Fibroblast of lung (primary cell): ENCODE measurements at regions not wholly inside any gene's neighbourhood (a gene's known extent, or its start where the extent isn't known, plus 50 kb on each side); places are given as distances from the start of the nearest gene placed in this dataset.

Source experiments
- DNase-seq, 2 donors: peaks; one replicate each; pipeline versions ENCODE4 v3.0.0 to v3.0.0-alpha.2; 2010; ENCODE audit warnings: low read depth in 2 of 2
- H2AFZ ChIP-seq: 2 replicates; pipeline ENCODE4 v1.5.1; 2012; ENCODE audit warnings: low read length, control low read depth, inconsistent platforms
- H3K27ac ChIP-seq: 2 replicates; pipeline ENCODE4 v1.5.1; 2011; ENCODE audit warnings: low read length, control low read depth; ENCODE audit not compliant: insufficient read depth
- H3K27me3 ChIP-seq: 2 replicates; pipeline ENCODE4 v1.5.1; 2011; ENCODE audit warnings: mild to moderate bottlenecking, low read length; ENCODE audit not compliant: control insufficient read depth, insufficient read depth
- H3K36me3 ChIP-seq: 2 replicates; pipeline ENCODE4 v1.5.1; 2011; ENCODE audit warnings: low read length; ENCODE audit not compliant: control insufficient read depth, insufficient read depth
- H3K4me1 ChIP-seq: 2 replicates; pipeline ENCODE4 v1.5.1; 2011; ENCODE audit warnings: low read length; ENCODE audit not compliant: control insufficient read depth, insufficient read depth; ENCODE audit errors: extremely low read depth
- H3K4me2 ChIP-seq: 2 replicates; pipeline ENCODE4 v1.5.1; 2011; ENCODE audit warnings: low read length, control low read depth; ENCODE audit not compliant: insufficient read depth; ENCODE audit errors: extremely low read depth
- H3K4me3 ChIP-seq, 4 experiments: fragments of 200-600 bp in 1 of 4; sonication (generic) in 1 of 4; replicated peaks in 1 of 4; 2 replicates each; pipeline ENCODE4 v1.5.1; 2011 to 2016; ENCODE audit warnings: low read length in 4 of 4, low read depth in 3 of 4, mild to moderate bottlenecking in 3 of 4, control low read depth in 2 of 4, inconsistent platforms in 1 of 4, mixed read lengths in 1 of 4; ENCODE audit not compliant: insufficient read depth in 1 of 4; ENCODE audit errors: control extremely low read depth in 1 of 4
- H3K79me2 ChIP-seq: 2 replicates; pipeline ENCODE4 v1.5.1; 2012; ENCODE audit warnings: mild to moderate bottlenecking, low read length, inconsistent platforms; ENCODE audit not compliant: control insufficient read depth, insufficient read depth
- H3K9ac ChIP-seq: 2 replicates; pipeline ENCODE4 v1.5.1; 2011; ENCODE audit warnings: mild to moderate bottlenecking, low read length, control low read depth; ENCODE audit not compliant: insufficient read depth
- H3K9me3 ChIP-seq: 2 replicates; pipeline ENCODE4 v1.5.1; 2012; ENCODE audit warnings: low read depth, low read length; ENCODE audit not compliant: control insufficient read depth, insufficient read depth
- H4K20me1 ChIP-seq: 2 replicates; pipeline ENCODE4 v1.5.1; 2011; ENCODE audit warnings: low read length; ENCODE audit not compliant: control insufficient read depth, insufficient read depth; ENCODE audit errors: extremely low read depth
- CTCF ChIP-seq, 2 donors: IDR thresholded peaks in 1 of 2; conservative IDR thresholded peaks in 1 of 2; 1 replicate in 1 of 2; 2 replicates in 1 of 2; pipeline ENCODE4 v1.5.1; 2011 to 2012; ENCODE audit warnings: low read length in 2 of 2, control low read depth in 1 of 2, inconsistent platforms in 1 of 2, low read depth in 1 of 2, mild to moderate bottlenecking in 1 of 2
- EZH2 ChIP-seq: IDR thresholded peaks from 2 replicates; pipeline ENCODE4 v1.5.1; 2012; ENCODE audit warnings: low read length, control low read depth, mild to moderate bottlenecking; ENCODE audit errors: missing control alignments

GRCh38 chr3:83065851-83066460 lies 1304.5 kb upstream of the GBE1 start:
- Histone ChIP-seq H3K4me3 (no peak overlapping the region), H3K27ac (no peak overlapping the region), H3K4me1 (no peaks in the 10 kb centered on the region), H3K27me3 (no peaks in the 10 kb centered on the region), H4K20me1 (no peaks in the 10 kb centered on the region), H2AFZ (no peak overlapping the region), H3K9ac (no peak overlapping the region), H3K79me2 (no peaks in the 10 kb centered on the region), H3K4me2 (no peak overlapping the region), H3K9me3 (no peaks in the 10 kb centered on the region), H3K36me3 (no peaks in the 10 kb centered on the region)
- TF ChIP-seq EZH2 (no peak), CTCF (conservative IDR thresholded peaks at IDR 0.05 in 1 of 2, IDR thresholded peaks at IDR 0.05 in 1 of 2; ENCODE audit: low read depth in 1 of 2, low read length in 2 of 2) (no peak)
- peak in 1 of 2 donors; percentile 76 for DNase-seq

GRCh38 chr3:83063446-83063845 lies 1302.0 kb upstream of the GBE1 start:
- Histone ChIP-seq H3K79me2 (no peaks in the 10 kb centered on the region), H3K4me2 (no peak overlapping the region), H4K20me1 (no peaks in the 10 kb centered on the region), H3K9me3 (no peaks in the 10 kb centered on the region), H3K4me3 (no peak overlapping the region), H3K27me3 (no peaks in the 10 kb centered on the region), H3K36me3 (no peaks in the 10 kb centered on the region), H3K27ac (no peak overlapping the region), H3K9ac (no peak overlapping the region), H3K4me1 (no peaks in the 10 kb centered on the region), H2AFZ (no peak overlapping the region)
- peak in 1 of 2 donors; percentile 65 for DNase-seq
- no peak for TF ChIP-seq EZH2
- TF ChIP-seq CTCF (conservative IDR thresholded peaks at IDR 0.05 in 1 of 2, IDR thresholded peaks at IDR 0.05 in 1 of 2; ENCODE audit: low read depth in 1 of 2, low read length in 2 of 2), result no peak

- Histone ChIP-seq H3K4me2 (no peak overlapping the region), H3K9ac (no peak overlapping the region), H3K27me3 (no peaks in the 10 kb centered on the region), H3K27ac (no peak overlapping the region), H3K36me3 (no peaks in the 10 kb centered on the region), H3K4me3 (no peak overlapping the region), H4K20me1 (no peaks in the 10 kb centered on the region), H3K9me3 (no peaks in the 10 kb centered on the region), H3K4me1 (no peaks in the 10 kb centered on the region), H3K79me2 (no peaks in the 10 kb centered on the region), H2AFZ (no peak overlapping the region)
- DNase-seq, result no peak
- no peak for TF ChIP-seq CTCF (conservative IDR thresholded peaks at IDR 0.05 in 1 of 2, IDR thresholded peaks at IDR 0.05 in 1 of 2; ENCODE audit: low read depth in 1 of 2, low read length in 2 of 2)
- no peak for TF ChIP-seq EZH2
Measured at GRCh38 chr3:83048556-83048955, 1287.1 kb upstream of the GBE1 start.
